Body of pancreas (tissue), 4 donors: ENCODE measurements at regions not wholly inside any gene's neighbourhood (a gene's known extent, or its start where the extent isn't known, plus 50 kb on each side); places are given as distances from the start of the nearest gene placed in this dataset.

Experiments
- ATAC-seq: fragments of 150-250 bp; one replicate; pipeline ENCODE4 v1.9.1; 2016
- DNase-seq, 4 donors: peaks; one replicate each; pipeline ENCODE4 v3.0.0-alpha.2; 2019
- H3K27ac ChIP-seq, 4 donors: fragments of 200-600 bp; sonication (generic); 1 replicate in 3 of 4; 2 replicates in 1 of 4; pipeline versions ENCODE4 v1.5.1 to v1.6.1; 2016 to 2019; ENCODE audit warnings: mild to moderate bottlenecking in 1 of 4, mixed read lengths in 1 of 4, moderate library complexity in 1 of 4
- H3K27me3 ChIP-seq, 2 donors: fragments of 200-600 bp; sonication (generic); one replicate each; pipeline ENCODE4 v1.6.0; 2016; ENCODE audit warnings: mild to moderate bottlenecking in 1 of 2
- H3K36me3 ChIP-seq, 2 donors: fragments of 200-600 bp; sonication (generic); replicated peaks in 1 of 2; 2 replicates each; pipeline ENCODE4 v1.5.1; 2016; ENCODE audit warnings: low read depth in 2 of 2; ENCODE audit not compliant: insufficient read depth in 1 of 2
- H3K4me1 ChIP-seq: fragments of 200-600 bp; sonication (generic); one replicate; pipeline ENCODE4 v1.6.0; 2016
- H3K4me3 ChIP-seq, 2 donors: fragments of 200-600 bp; sonication (generic); 1 replicate in 1 of 2; 2 replicates in 1 of 2; pipeline ENCODE4 v1.5.1; 2016 to 2019
- H3K9me3 ChIP-seq, 3 donors: fragments of 200-600 bp; sonication (generic); 1 replicate in 2 of 3; 2 replicates in 1 of 3; pipeline ENCODE4 v1.5.1; 2016
- CTCF ChIP-seq, 7 experiments: fragments of 450-650 bp in 4 of 7; fragments of 200-600 bp in 3 of 7; sonication (generic) in 3 of 7; IDR thresholded peaks; one replicate each; pipeline ENCODE4 v1.5.1; 2016 to 2019; ENCODE audit warnings: antibody characterized with exemption in 7 of 7
- POLR2A ChIP-seq, 3 donors: fragments of 450-650 bp; IDR thresholded peaks; one replicate each; pipeline ENCODE4 v1.6.1; 2016; ENCODE audit warnings: antibody characterized with exemption in 3 of 3, mild to moderate bottlenecking in 2 of 3
- WGBS, 2 donors: methylation state at CpG; one replicate each; pipeline ENCODE4 v1.1.5; 2017; 5-methylcytosine and 5-hydroxymethylcytosine counted together
- intact Hi-C: fragments of 100-400 bp; cut with DNase I; formaldehyde crosslinking; loops from one replicate; pipeline ENCODE4 v1.15.1; 2023

- WGBS, 2 donors = 67 to 79% methylated on average over 6 of the region's 6 CpGs
- Histone ChIP-seq H3K27ac (no peak overlapping the region), H3K4me1 (no peaks in the 10 kb centered on the region), H3K9me3 (no peaks in the 10 kb centered on the region), H3K4me3 (no peak overlapping the region), H3K36me3 (no peaks in the 10 kb centered on the region), H3K27me3 (no peaks in the 10 kb centered on the region)
- intact Hi-C loops = no loop called here
- TF ChIP-seq POLR2A (IDR thresholded peaks at IDR 0.05) (no peak), CTCF (IDR thresholded peaks at IDR 0.05) (no peak)
- ATAC-seq (no peak), DNase-seq (no peak)
Measured at GRCh38 chr5:77874691-77875090, 98.6 kb upstream of the TBCA start.

- no peak overlapping the region for H3K4me3 ChIP-seq
- no peak for ATAC-seq
- H3K4me1 ChIP-seq = no peaks in the 10 kb centered on the region
- no peaks in the 10 kb centered on the region for H3K9me3 ChIP-seq
- intact Hi-C loops = no loop called here
- no peaks in the 10 kb centered on the region for H3K36me3 ChIP-seq
- no peak for TF ChIP-seq POLR2A (IDR thresholded peaks at IDR 0.05)
- TF ChIP-seq CTCF (IDR thresholded peaks at IDR 0.05) = no peak
- no peaks in the 10 kb centered on the region for H3K27me3 ChIP-seq
- no peak overlapping the region for H3K27ac ChIP-seq
- DNase-seq = no peak
Measured at GRCh38 chr5:77873239-77873638, 97.1 kb upstream of the TBCA start.

GRCh38 chr5:77871946-77872345, 95.8 kb upstream of the TBCA start:
- no peak for DNase-seq
- Histone ChIP-seq H3K27ac (no peak overlapping the region), H3K36me3 (no peaks in the 10 kb centered on the region), H3K27me3 (no peaks in the 10 kb centered on the region), H3K4me1 (no peaks in the 10 kb centered on the region), H3K4me3 (no peak overlapping the region), H3K9me3 (no peaks in the 10 kb centered on the region)
- TF ChIP-seq POLR2A (IDR thresholded peaks at IDR 0.05) = no peak
- TF ChIP-seq CTCF (IDR thresholded peaks at IDR 0.05) = no peak
- intact Hi-C loops = no loop called here
- WGBS, 2 donors = 64% methylated on average over 4 of the region's 4 CpGs
- no peak for ATAC-seq

- Histone ChIP-seq H3K27me3 (no peaks in the 10 kb centered on the region), H3K4me1 (no peaks in the 10 kb centered on the region), H3K4me3 (no peak overlapping the region), H3K36me3 (no peaks in the 10 kb centered on the region), H3K9me3 (no peaks in the 10 kb centered on the region), H3K27ac (no peak overlapping the region)
- TF ChIP-seq POLR2A (IDR thresholded peaks at IDR 0.05) (no peak), CTCF (IDR thresholded peaks at IDR 0.05) (no peak)
- intact Hi-C loops = no loop called here
- DNase-seq (no peak), ATAC-seq (no peak)
- WGBS, 2 donors = 80 to 81% methylated on average over 6 of the region's 6 CpGs
Measured at GRCh38 chr5:77871016-77871415, 94.9 kb upstream of the TBCA start.

- WGBS, 2 donors = 47 to 54% methylated on average over 11 of the region's 11 CpGs
- TF ChIP-seq POLR2A (IDR thresholded peaks at IDR 0.05) = no peak
- intact Hi-C loops = no loop called here
Measured at GRCh38 chr5:77869116-77869798, 93.1 kb upstream of the TBCA start.

More at GRCh38 chr5:77869116-77869798, 93.1 kb upstream of the TBCA start:
- Histone ChIP-seq H3K27ac (no peak overlapping the region), H3K4me1 (no peaks in the 10 kb centered on the region), H3K4me3 (no peak overlapping the region), H3K36me3 (no peaks in the 10 kb centered on the region), H3K27me3 (no peaks in the 10 kb centered on the region), H3K9me3 (no peaks in the 10 kb centered on the region)
- ATAC-seq = no peak
- no peak for DNase-seq
